Ishikawa (cell line): ENCODE measurements at regions not wholly inside any gene's neighbourhood (a gene's known extent, or its start where the extent isn't known, plus 50 kb on each side); places are given as distances from the start of the nearest gene placed in this dataset.

Source experiments
- CREB1 ChIP-seq: IDR thresholded peaks from 2 replicates; pipeline ENCODE4 v1.6.1; 2012; ENCODE audit warnings: low read depth
- EGR1 ChIP-seq: IDR thresholded peaks from 2 replicates; pipeline ENCODE4 v1.6.1; 2012
- EP300 ChIP-seq: IDR thresholded peaks from 2 replicates; pipeline ENCODE4 v1.6.1; 2012; ENCODE audit warnings: borderline replicate concordance
- NFIC ChIP-seq: IDR thresholded peaks from 2 replicates; pipeline ENCODE4 v1.6.1; 2012
- RAD21 ChIP-seq: IDR thresholded peaks from 2 replicates; pipeline ENCODE4 v1.6.1; 2012; ENCODE audit warnings: low read depth
- TAF1 ChIP-seq: IDR thresholded peaks from 2 replicates; pipeline ENCODE4 v1.6.1; 2012; ENCODE audit warnings: low read depth, mild to moderate bottlenecking
- ZBTB7A ChIP-seq: IDR thresholded peaks from 2 replicates; pipeline ENCODE4 v1.6.1; 2012; ENCODE audit warnings: low read depth
- TF ChIP-seq, protein P1 (sequence below): IDR thresholded peaks from 2 replicates; pipeline ENCODE4 v1.6.1; 2012
- TF ChIP-seq, protein P2 (sequence below): IDR thresholded peaks from 2 replicates; pipeline ENCODE4 v1.6.1; 2012
- TF ChIP-seq, protein P3 (sequence below): IDR thresholded peaks from 2 replicates; pipeline ENCODE4 v1.6.1; 2012; ENCODE audit warnings: low read depth, mild to moderate bottlenecking

DNA sequence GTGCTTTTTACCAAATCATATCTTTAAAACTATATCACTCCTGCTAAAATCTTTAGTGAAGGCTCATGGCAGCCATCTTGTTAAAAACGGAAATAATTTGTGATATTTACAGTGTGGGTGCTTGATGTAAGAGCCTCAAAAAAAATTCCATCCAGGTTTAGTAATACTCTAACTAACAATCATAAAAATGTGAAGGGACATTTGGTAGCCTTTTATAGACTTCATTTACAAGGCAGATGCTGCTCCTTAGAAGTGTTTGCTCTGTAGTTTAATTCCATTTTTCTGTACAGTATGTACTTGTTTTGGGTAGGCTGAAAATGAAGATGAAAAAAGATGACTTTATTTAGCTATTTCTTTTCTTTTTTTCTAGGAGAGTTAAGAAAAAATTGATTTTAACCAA is 525.0 kb downstream of the ZEB2 start:
- TF ChIP-seq, protein P1, sequence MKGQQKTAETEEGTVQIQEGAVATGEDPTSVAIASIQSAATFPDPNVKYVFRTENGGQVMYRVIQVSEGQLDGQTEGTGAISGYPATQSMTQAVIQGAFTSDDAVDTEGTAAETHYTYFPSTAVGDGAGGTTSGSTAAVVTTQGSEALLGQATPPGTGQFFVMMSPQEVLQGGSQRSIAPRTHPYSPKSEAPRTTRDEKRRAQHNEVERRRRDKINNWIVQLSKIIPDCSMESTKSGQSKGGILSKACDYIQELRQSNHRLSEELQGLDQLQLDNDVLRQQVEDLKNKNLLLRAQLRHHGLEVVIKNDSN: no peak
- TF ChIP-seq, protein P2, sequence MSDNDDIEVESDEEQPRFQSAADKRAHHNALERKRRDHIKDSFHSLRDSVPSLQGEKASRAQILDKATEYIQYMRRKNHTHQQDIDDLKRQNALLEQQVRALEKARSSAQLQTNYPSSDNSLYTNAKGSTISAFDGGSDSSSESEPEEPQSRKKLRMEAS: no peak
- TF ChIP-seq RAD21 (no peak), EP300 (no peak), CREB1 (no peak), ZBTB7A (no peak), EGR1 (no peak), NFIC (no peak), TAF1 (no peak)
- TF ChIP-seq, protein P3, sequence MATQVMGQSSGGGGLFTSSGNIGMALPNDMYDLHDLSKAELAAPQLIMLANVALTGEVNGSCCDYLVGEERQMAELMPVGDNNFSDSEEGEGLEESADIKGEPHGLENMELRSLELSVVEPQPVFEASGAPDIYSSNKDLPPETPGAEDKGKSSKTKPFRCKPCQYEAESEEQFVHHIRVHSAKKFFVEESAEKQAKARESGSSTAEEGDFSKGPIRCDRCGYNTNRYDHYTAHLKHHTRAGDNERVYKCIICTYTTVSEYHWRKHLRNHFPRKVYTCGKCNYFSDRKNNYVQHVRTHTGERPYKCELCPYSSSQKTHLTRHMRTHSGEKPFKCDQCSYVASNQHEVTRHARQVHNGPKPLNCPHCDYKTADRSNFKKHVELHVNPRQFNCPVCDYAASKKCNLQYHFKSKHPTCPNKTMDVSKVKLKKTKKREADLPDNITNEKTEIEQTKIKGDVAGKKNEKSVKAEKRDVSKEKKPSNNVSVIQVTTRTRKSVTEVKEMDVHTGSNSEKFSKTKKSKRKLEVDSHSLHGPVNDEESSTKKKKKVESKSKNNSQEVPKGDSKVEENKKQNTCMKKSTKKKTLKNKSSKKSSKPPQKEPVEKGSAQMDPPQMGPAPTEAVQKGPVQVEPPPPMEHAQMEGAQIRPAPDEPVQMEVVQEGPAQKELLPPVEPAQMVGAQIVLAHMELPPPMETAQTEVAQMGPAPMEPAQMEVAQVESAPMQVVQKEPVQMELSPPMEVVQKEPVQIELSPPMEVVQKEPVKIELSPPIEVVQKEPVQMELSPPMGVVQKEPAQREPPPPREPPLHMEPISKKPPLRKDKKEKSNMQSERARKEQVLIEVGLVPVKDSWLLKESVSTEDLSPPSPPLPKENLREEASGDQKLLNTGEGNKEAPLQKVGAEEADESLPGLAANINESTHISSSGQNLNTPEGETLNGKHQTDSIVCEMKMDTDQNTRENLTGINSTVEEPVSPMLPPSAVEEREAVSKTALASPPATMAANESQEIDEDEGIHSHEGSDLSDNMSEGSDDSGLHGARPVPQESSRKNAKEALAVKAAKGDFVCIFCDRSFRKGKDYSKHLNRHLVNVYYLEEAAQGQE: no peak
